ENCODE measurements at regions not wholly inside any gene's neighbourhood (a gene's known extent, or its start where the extent isn't known, plus 50 kb on each side); places are given as distances from the start of the nearest gene placed in this dataset.
A peak's percentile ranks its signal among the peaks of the same experiment; 100 is the strongest.

DNA sequence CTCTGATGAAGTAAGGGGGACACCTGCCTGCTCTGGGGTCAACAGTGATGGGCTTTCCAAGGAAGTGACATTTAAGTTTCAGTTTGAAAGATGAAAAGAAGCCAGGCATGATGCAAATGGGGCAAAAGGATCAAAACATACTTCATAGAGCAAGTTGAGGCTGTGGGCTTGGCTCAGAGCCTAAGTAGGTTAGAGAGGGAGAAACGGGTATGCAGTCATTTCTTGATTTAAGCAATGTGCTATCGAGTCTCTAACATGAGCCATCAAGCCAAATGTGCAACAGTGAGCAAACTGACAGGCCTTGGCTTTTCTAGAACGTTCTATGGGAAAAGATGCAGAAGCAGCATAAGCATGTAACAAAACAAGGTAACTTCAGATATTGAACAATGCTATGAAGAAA is 80.6 kb downstream of the ADRB2 start:
- Histone ChIP-seq H3K36me3 (no peaks in the 10 kb centered on the region), H3K27me3 (no peaks in the 10 kb centered on the region), H3K4me3 (no peak overlapping the region), H3K9me3 (no peaks in the 10 kb centered on the region), H3K27ac (no peak overlapping the region), H3K4me1 (peaks cover 0 to 29% (median 0%) of the 10 kb centered on the region in 4 donors)
- DNase-seq: no peak
- intact Hi-C loops (cut with DNase I): no loop called here
- 63% methylated on average over 3 of the region's 3 CpGs for whole genome bisulfite sequencing (ENCODE audit: insufficient coverage, low coverage, low lambda C conversion rate, missing lambda C conversion rate)
- ATAC-seq: no peak
- no peak for TF ChIP-seq POLR2A (IDR thresholded peaks at IDR 0.05)
- TF ChIP-seq, protein P1, sequence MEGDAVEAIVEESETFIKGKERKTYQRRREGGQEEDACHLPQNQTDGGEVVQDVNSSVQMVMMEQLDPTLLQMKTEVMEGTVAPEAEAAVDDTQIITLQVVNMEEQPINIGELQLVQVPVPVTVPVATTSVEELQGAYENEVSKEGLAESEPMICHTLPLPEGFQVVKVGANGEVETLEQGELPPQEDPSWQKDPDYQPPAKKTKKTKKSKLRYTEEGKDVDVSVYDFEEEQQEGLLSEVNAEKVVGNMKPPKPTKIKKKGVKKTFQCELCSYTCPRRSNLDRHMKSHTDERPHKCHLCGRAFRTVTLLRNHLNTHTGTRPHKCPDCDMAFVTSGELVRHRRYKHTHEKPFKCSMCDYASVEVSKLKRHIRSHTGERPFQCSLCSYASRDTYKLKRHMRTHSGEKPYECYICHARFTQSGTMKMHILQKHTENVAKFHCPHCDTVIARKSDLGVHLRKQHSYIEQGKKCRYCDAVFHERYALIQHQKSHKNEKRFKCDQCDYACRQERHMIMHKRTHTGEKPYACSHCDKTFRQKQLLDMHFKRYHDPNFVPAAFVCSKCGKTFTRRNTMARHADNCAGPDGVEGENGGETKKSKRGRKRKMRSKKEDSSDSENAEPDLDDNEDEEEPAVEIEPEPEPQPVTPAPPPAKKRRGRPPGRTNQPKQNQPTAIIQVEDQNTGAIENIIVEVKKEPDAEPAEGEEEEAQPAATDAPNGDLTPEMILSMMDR (IDR thresholded peaks at IDR 0.05): no peak

DNA sequence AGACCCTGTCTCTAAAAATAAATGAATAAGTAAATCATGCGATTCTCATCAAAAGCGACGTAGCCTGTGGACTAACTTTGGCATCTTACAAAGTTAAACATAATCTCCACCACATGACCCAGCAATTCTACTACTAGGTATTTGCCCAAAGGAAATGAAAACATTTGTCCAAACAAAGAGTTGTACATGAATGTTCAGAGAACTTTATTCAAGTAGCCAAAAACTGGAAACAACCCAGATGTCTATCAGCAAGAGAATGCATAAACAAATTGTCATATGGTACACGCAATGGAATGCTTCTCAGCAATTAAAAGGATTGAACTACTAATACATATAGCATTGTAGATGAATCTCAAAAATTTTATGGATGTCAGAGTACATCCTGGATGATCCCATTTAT is 82.6 kb downstream of the ADRB2 start:
- Histone ChIP-seq H3K27ac (no peak overlapping the region), H3K4me3 (no peak overlapping the region), H3K27me3 (no peaks in the 10 kb centered on the region), H3K9me3 (no peaks in the 10 kb centered on the region), H3K4me1 (peaks cover 0 to 29% (median 0%) of the 10 kb centered on the region in 4 donors), H3K36me3 (no peaks in the 10 kb centered on the region)
- intact Hi-C loops (cut with DNase I): no loop called here
- TF ChIP-seq, protein P1 (IDR thresholded peaks at IDR 0.05): no peak
- no peak for TF ChIP-seq POLR2A (IDR thresholded peaks at IDR 0.05)
- DNase-seq: no peak
- peak in 2 of 4 donors; percentile 6 to 47 for ATAC-seq
- 71% methylated on average over 1 of the region's 4 CpGs for WGBS (ENCODE audit: insufficient coverage, low coverage, low lambda C conversion rate, missing lambda C conversion rate)

DNA sequence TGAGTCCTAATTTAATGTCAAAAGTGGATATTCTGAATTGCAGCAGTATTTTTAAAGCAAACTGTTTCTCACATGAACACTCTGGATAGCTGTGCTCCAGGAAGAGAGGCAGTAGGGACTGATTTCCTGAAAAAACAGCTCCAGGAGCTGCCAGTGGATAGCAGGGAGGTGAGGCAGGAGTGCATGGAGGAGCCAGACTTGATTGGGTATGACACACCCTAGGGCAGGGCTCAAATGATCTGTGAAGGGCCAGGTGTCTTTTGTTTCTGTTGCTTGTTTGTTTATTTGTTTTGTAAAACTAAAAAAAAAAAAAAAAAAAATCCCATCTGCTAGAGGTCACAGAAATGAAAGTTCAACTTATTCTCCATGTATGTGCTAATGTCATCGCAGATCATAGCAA is 83.4 kb downstream of the ADRB2 start:
- intact Hi-C loops (cut with DNase I): no loop called here
- no peak for TF ChIP-seq POLR2A (IDR thresholded peaks at IDR 0.05)
- TF ChIP-seq, protein P1 (IDR thresholded peaks at IDR 0.05): no peak
- 71% methylated on average over 1 of the region's 1 CpG for WGBS (ENCODE audit: insufficient coverage, low coverage, low lambda C conversion rate, missing lambda C conversion rate)
- Histone ChIP-seq H3K4me1 (peaks cover 0 to 25% (median under 1%) of the 10 kb centered on the region in 4 donors), H3K9me3 (no peaks in the 10 kb centered on the region), H3K4me3 (no peak overlapping the region), H3K27me3 (no peaks in the 10 kb centered on the region), H3K36me3 (no peaks in the 10 kb centered on the region), H3K27ac (no peak overlapping the region)
- ATAC-seq (no peak), DNase-seq (no peak)

DNA sequence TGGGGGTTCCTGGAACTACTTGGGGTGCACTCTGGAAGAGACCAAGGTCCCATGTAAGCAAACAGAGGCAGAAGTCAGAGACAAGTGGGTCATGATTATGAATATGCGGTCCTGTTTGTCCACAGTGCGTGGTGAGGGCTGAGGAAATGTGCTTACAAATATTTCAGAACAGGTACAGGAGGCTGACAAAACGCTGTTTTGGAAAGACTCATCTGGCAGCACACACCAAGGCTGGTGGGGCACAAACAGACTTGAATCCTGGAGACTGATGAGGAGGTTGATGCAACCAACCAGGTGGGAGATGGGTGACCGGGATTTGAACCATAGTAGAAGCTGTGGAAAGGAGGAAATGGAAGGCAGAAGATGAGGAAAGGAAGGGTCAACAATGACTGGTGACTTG is 83.8 kb downstream of the ADRB2 start:
- TF ChIP-seq POLR2A (IDR thresholded peaks at IDR 0.05): no peak
- TF ChIP-seq, protein P1 (IDR thresholded peaks at IDR 0.05): no peak
- intact Hi-C loops (cut with DNase I): no loop called here
- no peaks in the 10 kb centered on the region for H3K36me3 ChIP-seq
- H3K4me1 ChIP-seq: peaks cover 0 to 25% (median 3%) of the 10 kb centered on the region in 4 donors
- DNase-seq (no peak), ATAC-seq (no peak)
- H3K4me3 ChIP-seq: no peak overlapping the region
- no peak overlapping the region for H3K27ac ChIP-seq
- H3K9me3 ChIP-seq: no peaks in the 10 kb centered on the region
- H3K27me3 ChIP-seq: no peaks in the 10 kb centered on the region
- 77% methylated on average over 4 of the region's 4 CpGs for WGBS (ENCODE audit: insufficient coverage, low coverage, low lambda C conversion rate, missing lambda C conversion rate)

All from right lobe of liver (tissue), 6 donors.